H1 (cell line): ENCODE measurements at regions not wholly inside any gene's neighbourhood (a gene's known extent, or its start where the extent isn't known, plus 50 kb on each side); places are given as distances from the start of the nearest gene placed in this dataset.
A peak's percentile ranks its signal among the peaks of the same experiment; 100 is the strongest.

Experiments used
- CTCF ChIA-PET: fragments of 300-600 bp; sonication (Branson Sonifier 250); formaldehyde crosslinking; loops from one replicate; lab custom pipeline; 2021; ENCODE audit not compliant: partially characterized antibody; lab: Charles Lee
- POLR2A ChIA-PET: fragments of 300-600 bp; sonication (Branson Sonifier 250); formaldehyde crosslinking; loops from one replicate; lab custom pipeline; 2021; ENCODE audit warnings: inconsistent platforms; ENCODE audit not compliant: partially characterized antibody; lab: Charles Lee
- DNase-seq, 2 experiments: peaks; one replicate each; pipeline versions ENCODE4 v3.0.0 to v3.0.0-alpha.2; 2010 to 2022; ENCODE audit warnings: low spot score in 2 of 2, low read depth in 1 of 2, mixed read lengths in 1 of 2
- FAIRE-seq: peaks from 2 replicates; lab custom pipeline; 2011; peaks lifted over from hg19 to GRCh38; lab: Jason Lieb, UNC
- H2AFZ ChIP-seq: 2 replicates; pipeline ENCODE4 v1.8.1; 2012; ENCODE audit warnings: low read length, inconsistent platforms
- H2AK5ac ChIP-seq: 2 replicates; pipeline ENCODE4 v1.6.1; 2013; ENCODE audit warnings: low read depth, low read length
- H2BK120ac ChIP-seq: replicated peaks from 2 replicates; pipeline ENCODE3; 2013; ENCODE audit warnings: low read depth, low read length, inconsistent platforms
- H2BK12ac ChIP-seq: 2 replicates; pipeline ENCODE4 v1.6.1; 2013; ENCODE audit warnings: low read depth, low read length
- H2BK15ac ChIP-seq: 2 replicates; pipeline ENCODE4 v1.6.1; 2013; ENCODE audit warnings: low read length
- H2BK20ac ChIP-seq: 2 replicates; pipeline ENCODE4 v1.6.1; 2013; ENCODE audit warnings: low read length
- H2BK5ac ChIP-seq: 2 replicates; pipeline ENCODE4 v1.6.1; 2013; ENCODE audit warnings: low read depth, low read length
- H3K14ac ChIP-seq: 2 replicates; pipeline ENCODE4 v1.6.1; 2013; ENCODE audit warnings: inconsistent platforms; ENCODE audit not compliant: insufficient read length
- H3K18ac ChIP-seq: 2 replicates; pipeline ENCODE4 v1.6.1; 2013; ENCODE audit warnings: low read length; ENCODE audit errors: extremely low read depth
- H3K23ac ChIP-seq: 2 replicates; pipeline ENCODE4 v1.6.1; 2013; ENCODE audit warnings: inconsistent platforms; ENCODE audit not compliant: insufficient read length
- H3K23me2 ChIP-seq: 2 replicates; pipeline ENCODE4 v1.6.1; 2013; ENCODE audit warnings: low read depth, low read length
- H3K27ac ChIP-seq: 2 replicates; pipeline ENCODE4 v1.6.1; 2011; ENCODE audit warnings: low read depth, low read length, inconsistent platforms
- H3K27me3 ChIP-seq, 4 experiments: replicated peaks in 1 of 4; 1 replicate in 1 of 4; 2 replicates in 3 of 4; pipeline versions ENCODE4 v1.6.1 to v1.8.1; 2011 to 2013; ENCODE audit warnings: low read length in 3 of 4, mild to moderate bottlenecking in 3 of 4, inconsistent platforms in 2 of 4, mixed read lengths in 2 of 4, moderate library complexity in 1 of 4; ENCODE audit not compliant: control insufficient read depth in 3 of 4, insufficient read depth in 3 of 4; ENCODE audit errors: extremely low read depth in 1 of 4
- H3K36me3 ChIP-seq, 4 experiments: 2 replicates each; pipeline versions ENCODE4 v1.6.1 to v1.8.1; 2011 to 2013; ENCODE audit warnings: mild to moderate bottlenecking in 4 of 4, low read length in 3 of 4, moderate library complexity in 2 of 4, control low read depth in 1 of 4, inconsistent platforms in 1 of 4; ENCODE audit not compliant: insufficient read depth in 4 of 4, control insufficient read depth in 2 of 4
- H3K4ac ChIP-seq: replicated peaks from 2 replicates; pipeline ENCODE3; 2013; ENCODE audit warnings: low read length, low read depth, mixed read lengths, inconsistent platforms; ENCODE audit not compliant: insufficient read length
- H3K4me1 ChIP-seq, 4 experiments: replicated peaks in 1 of 4; 1 replicate in 1 of 4; 2 replicates in 3 of 4; pipeline versions ENCODE4 v1.6.1 to v1.8.1; 2011 to 2013; ENCODE audit warnings: low read length in 3 of 4, inconsistent platforms in 2 of 4, mixed read lengths in 1 of 4; ENCODE audit not compliant: insufficient read depth in 4 of 4, control insufficient read depth in 3 of 4
- H3K4me2 ChIP-seq, 2 experiments: 2 replicates each; pipeline versions ENCODE4 v1.6.1 to v1.8.1; 2011 to 2013; ENCODE audit warnings: low read depth in 2 of 2, low read length in 2 of 2, control low read depth in 1 of 2, inconsistent platforms in 1 of 2, mild to moderate bottlenecking in 1 of 2; ENCODE audit not compliant: insufficient read depth in 1 of 2
- H3K4me3 ChIP-seq, 4 experiments: fragments of 200-600, 300-600 bp in 1 of 4; sonication (generic), shearing (Covaris generic), sonication (Bioruptor Twin) in 1 of 4; 2 replicates each; pipeline versions ENCODE4 v1.5.1 to v1.8.1; 2011 to 2016; ENCODE audit warnings: low read length in 4 of 4, low read depth in 3 of 4, control low read depth in 2 of 4, inconsistent platforms in 2 of 4, mild to moderate bottlenecking in 2 of 4, mixed read lengths in 1 of 4, moderate library complexity in 1 of 4; ENCODE audit not compliant: insufficient read depth in 2 of 4; ENCODE audit errors: extremely low read depth in 1 of 4
- H3K56ac ChIP-seq: replicated peaks from 2 replicates; pipeline ENCODE3; 2013; ENCODE audit warnings: low read depth, mild to moderate bottlenecking, mixed read lengths, low read length, inconsistent platforms; ENCODE audit not compliant: insufficient read length
- H3K79me1 ChIP-seq: 2 replicates; pipeline ENCODE4 v1.6.1; 2013; ENCODE audit warnings: low read depth, low read length, control low read depth
- H3K79me2 ChIP-seq, 2 experiments: 2 replicates each; pipeline versions ENCODE4 v1.6.1 to v1.8.1; 2012 to 2013; ENCODE audit warnings: low read length in 2 of 2, mild to moderate bottlenecking in 2 of 2, inconsistent platforms in 1 of 2; ENCODE audit not compliant: insufficient read depth in 2 of 2, control insufficient read depth in 1 of 2
- H3K9ac ChIP-seq, 4 experiments: replicated peaks in 1 of 4; 1 replicate in 1 of 4; 2 replicates in 3 of 4; pipeline versions ENCODE4 v1.6.1 to v1.8.1; 2011 to 2013; ENCODE audit warnings: low read depth in 3 of 4, low read length in 3 of 4, control low read depth in 2 of 4, mild to moderate bottlenecking in 2 of 4, moderate library complexity in 2 of 4, inconsistent platforms in 1 of 4; ENCODE audit errors: extremely low read depth in 1 of 4
- H3K9me3 ChIP-seq, 2 experiments: 2 replicates each; pipeline versions ENCODE4 v1.6.1 to v1.8.1; 2012 to 2013; ENCODE audit warnings: mild to moderate bottlenecking in 2 of 2, moderate library complexity in 2 of 2, control low read depth in 1 of 2, inconsistent platforms in 1 of 2, low read depth in 1 of 2, low read length in 1 of 2, mixed read lengths in 1 of 2; ENCODE audit not compliant: insufficient read depth in 2 of 2
- H4K20me1 ChIP-seq, 2 experiments: replicated peaks in 1 of 2; 2 replicates each; pipeline versions ENCODE3 to v1.8.1; 2011 to 2013; ENCODE audit warnings: inconsistent platforms in 2 of 2, low read length in 2 of 2, mild to moderate bottlenecking in 1 of 2; ENCODE audit not compliant: insufficient read depth in 2 of 2, control insufficient read depth in 1 of 2
- H4K5ac ChIP-seq: 2 replicates; pipeline ENCODE4 v1.6.1; 2013; ENCODE audit warnings: low read length, low read depth, mixed read lengths, inconsistent platforms; ENCODE audit not compliant: insufficient read length
- H4K8ac ChIP-seq: 2 replicates; pipeline ENCODE4 v1.8.0; 2013; ENCODE audit warnings: mild to moderate bottlenecking, moderate library complexity, low read length, inconsistent platforms; ENCODE audit not compliant: insufficient read depth; ENCODE audit errors: extremely low read depth
- H4K91ac ChIP-seq: replicated peaks from 2 replicates; pipeline ENCODE3; 2013; ENCODE audit warnings: low read length, mixed read lengths, inconsistent platforms; ENCODE audit not compliant: insufficient read length
- CEBPB ChIP-seq: IDR thresholded peaks from 2 replicates; pipeline ENCODE4 v1.6.1; 2012; ENCODE audit warnings: low read depth, low read length
- CHD1 ChIP-seq: IDR thresholded peaks from 2 replicates; pipeline ENCODE4 v1.6.1; 2012; ENCODE audit warnings: low read depth, low read length, improper control_type of control experiment
- HDAC2 ChIP-seq, 2 experiments: fragments of 300-600 bp in 1 of 2; sonication (generic) in 1 of 2; IDR thresholded peaks; 2 replicates each; pipeline ENCODE4 v1.6.1; 2011 to 2012; ENCODE audit warnings: low read depth in 2 of 2, low read length in 2 of 2, mild to moderate bottlenecking in 2 of 2, moderate library complexity in 2 of 2, borderline replicate concordance in 1 of 2, inconsistent platforms in 1 of 2
- NANOG ChIP-seq: IDR thresholded peaks from 2 replicates; pipeline ENCODE4 v1.6.1; 2011; ENCODE audit warnings: low read length, low read depth, mild to moderate bottlenecking, inconsistent platforms; ENCODE audit not compliant: insufficient read depth, poor library complexity, severe bottlenecking
- RXRA ChIP-seq: IDR thresholded peaks from 2 replicates; pipeline ENCODE4 v1.6.1; 2011; ENCODE audit warnings: low read depth, mild to moderate bottlenecking, low read length, moderate library complexity; ENCODE audit not compliant: insufficient read depth
- SP1 ChIP-seq: IDR thresholded peaks from 2 replicates; pipeline ENCODE4 v1.6.1; 2011; ENCODE audit warnings: low read depth, low read length
- TBP ChIP-seq: IDR thresholded peaks from 2 replicates; pipeline ENCODE4 v1.6.1; 2011; ENCODE audit warnings: low read depth, low read length, improper control_type of control experiment
- TCF12 ChIP-seq: IDR thresholded peaks from 2 replicates; pipeline ENCODE4 v1.6.1; 2011; ENCODE audit warnings: low read depth, mild to moderate bottlenecking, low read length
- TEAD4 ChIP-seq: IDR thresholded peaks from 2 replicates; pipeline ENCODE4 v1.6.1; 2012; ENCODE audit warnings: low read depth, low read length, inconsistent platforms, mixed read lengths
- YY1 ChIP-seq: IDR thresholded peaks from 2 replicates; pipeline ENCODE4 v1.6.1; 2011; ENCODE audit warnings: low read depth, mild to moderate bottlenecking, low read length
- ZNF274 ChIP-seq: IDR thresholded peaks from 2 replicates; pipeline ENCODE4 v1.7.0; 2012; ENCODE audit warnings: low read length, borderline replicate concordance; ENCODE audit errors: extremely low read depth
- WGBS, 2 experiments: shearing (Covaris generic) in 1 of 2; methylation state at CpG; one replicate each; pipeline versions ENCODE4 v1.1.6 to v1.1.7; 2013 to 2015; ENCODE audit warnings: low lambda C conversion rate in 2 of 2, mixed read lengths in 2 of 2, inconsistent platforms in 1 of 2, low coverage in 1 of 2, missing lambda C conversion rate in 1 of 2; ENCODE audit not compliant: insufficient replicate concordance in 2 of 2, insufficient coverage in 1 of 2, insufficient read length in 1 of 2; ENCODE audit errors: extremely low coverage in 1 of 2, missing lambda C conversion rate in 1 of 2; 5-methylcytosine and 5-hydroxymethylcytosine counted together

- ChIA-PET CTCF (no interaction called here), POLR2A (no interaction called here)
- Histone ChIP-seq H2BK20ac (no peak overlapping the region), H3K79me1 (no peaks in the 10 kb centered on the region), H4K8ac (no peak overlapping the region), H2BK120ac (no peak overlapping the region), H3K4me1 (no peaks in the 10 kb centered on the region), H2BK12ac (no peak overlapping the region), H4K5ac (no peak overlapping the region), H2AFZ (0 out of 2 replicates have a peak overlapping the region, but pooled peaks have one; percentile 63), H2BK5ac (no peak overlapping the region), H3K9me3 (no peaks in the 10 kb centered on the region), H3K4ac (no peak overlapping the region), H2BK15ac (no peak overlapping the region), H4K20me1 (no peaks in the 10 kb centered on the region), H3K27ac (no peak overlapping the region), H3K4me3 (no peak overlapping the region), H3K36me3 (no peaks in the 10 kb centered on the region), H3K79me2 (no peaks in the 10 kb centered on the region), H3K27me3 (no peaks in the 10 kb centered on the region), H4K91ac (no peak overlapping the region), H3K4me2 (no peak overlapping the region), H3K9ac (no peak overlapping the region), H3K18ac (no peak overlapping the region), H3K23ac (no peak overlapping the region), H2AK5ac (no peak overlapping the region), H3K14ac (no peak overlapping the region), H3K23me2 (no peaks in the 10 kb centered on the region), H3K56ac (no peak overlapping the region)
- DNase-seq (no peak), FAIRE-seq (no peak)
- no peak for TF ChIP-seq NANOG
- no peak for TF ChIP-seq SP1
- no peak for TF ChIP-seq CEBPB
- TF ChIP-seq TCF12, result no peak
- no peak for TF ChIP-seq RXRA
- TF ChIP-seq HDAC2 (IDR thresholded peaks at IDR 0.05; ENCODE audit: borderline replicate concordance in 1 of 2, low read depth in 2 of 2, low read length in 2 of 2), result no peak
- no peak for TF ChIP-seq ZNF274
- TF ChIP-seq TBP, result no peak
- TF ChIP-seq YY1, result no peak
- TF ChIP-seq CHD1, result no peak
- no peak for TF ChIP-seq TEAD4
- WGBS, 2 experiments, result 96% methylated on average over 3 of the region's 3 CpGs; no CpG with 5 or more reads in 1 of the 2 experiments
These were observed 328.1 kb upstream of the SNX7 start for GRCh38 chr1:98333406-98333805.
